ENCODE measurements at regions not wholly inside any gene's neighbourhood (a gene's known extent, or its start where the extent isn't known, plus 50 kb on each side); places are given as distances from the start of the nearest gene placed in this dataset.

GRCh38 chr5:33035851-33036527, 324.9 kb downstream of the NPR3 start (continued):
- no peak for TF ChIP-seq REST (IDR thresholded peaks at IDR 0.05; ENCODE audit: unreplicated experiment)
- TF ChIP-seq STAT1 (IDR thresholded peaks at IDR 0.05; ENCODE audit: unreplicated experiment), result no peak
- no peak for TF ChIP-seq CREB1 (CRISPR knock-in tag; IDR thresholded peaks at IDR 0.05; ENCODE audit: low read depth)
- TF ChIP-seq NANOG (IDR thresholded peaks at IDR 0.05; ENCODE audit: borderline replicate concordance), result no peak
- TF ChIP-seq ZNF114 (CRISPR knock-in tag; IDR thresholded peaks at IDR 0.05), result no peak
- no peak for TF ChIP-seq JUNB (IDR thresholded peaks at IDR 0.05; ENCODE audit: unreplicated experiment)
- TF ChIP-seq POLR2AphosphoS5 (IDR thresholded peaks at IDR 0.05; ENCODE audit: low read depth), result no peak

GRCh38 chr5:33037076-33037475, 326.0 kb downstream of the NPR3 start:
- Histone ChIP-seq H3K27ac (ENCODE audit: low read depth) (no peak overlapping the region), H3K4me1 (ENCODE audit: insufficient read depth) (no peaks in the 10 kb centered on the region), H3F3A (replicated peaks; ENCODE audit: low read depth) (no peaks in the 10 kb centered on the region), H3K4me2 (no peak overlapping the region), H3K27me3 (ENCODE audit: insufficient read depth) (no peaks in the 10 kb centered on the region), H3K79me2 (replicated peaks; ENCODE audit: insufficient read depth) (no peaks in the 10 kb centered on the region), H3K4me3 (no peak overlapping the region), H3K36me3 (ENCODE audit: insufficient read depth) (no peaks in the 10 kb centered on the region; the same call in 1 of the 2 replicates), H4K20me1 (replicated peaks; ENCODE audit: insufficient read depth) (no peaks in the 10 kb centered on the region), H3K9me2 (ENCODE audit: insufficient read depth) (no peaks in the 10 kb centered on the region; the same call in 1 of the 2 replicates), H2AFZ (no peak overlapping the region)
- Mint-ChIP-seq H3K4me3 (no peak overlapping the region), H3K9me3 (peaks cover 30% of the 10 kb centered on the region), H3K4me1 (no peaks in the 10 kb centered on the region), H3K27me3 (ENCODE audit: insufficient read depth, low read depth, poor library complexity) (peaks cover 3% of the 10 kb centered on the region), H3K27ac (no peak overlapping the region), H3K36me3 (ENCODE audit: low read depth) (peaks cover 17% of the 10 kb centered on the region)
- no peak for DNase-seq (ENCODE audit: low spot score)
- TF ChIP-seq EZH2 (IDR thresholded peaks at IDR 0.05; ENCODE audit: low read depth, unreplicated experiment) (no peak), CREB1 (CRISPR knock-in tag; IDR thresholded peaks at IDR 0.05; ENCODE audit: low read depth) (no peak), NANOG (IDR thresholded peaks at IDR 0.05; ENCODE audit: borderline replicate concordance) (no peak), POLR2AphosphoS5 (IDR thresholded peaks at IDR 0.05; ENCODE audit: low read depth) (no peak), JUNB (IDR thresholded peaks at IDR 0.05; ENCODE audit: unreplicated experiment) (no peak), ZNF114 (CRISPR knock-in tag; IDR thresholded peaks at IDR 0.05) (no peak), ZNF331 (CRISPR knock-in tag; IDR thresholded peaks at IDR 0.05; ENCODE audit: low read depth) (no peak), ZNF462 (CRISPR knock-in tag; IDR thresholded peaks at IDR 0.05) (no peak), STAT1 (IDR thresholded peaks at IDR 0.05; ENCODE audit: unreplicated experiment) (no peak), EZH2phosphoT487 (IDR thresholded peaks at IDR 0.05; ENCODE audit: unreplicated experiment) (no peak)
- TF ChIP-seq, protein P1, sequence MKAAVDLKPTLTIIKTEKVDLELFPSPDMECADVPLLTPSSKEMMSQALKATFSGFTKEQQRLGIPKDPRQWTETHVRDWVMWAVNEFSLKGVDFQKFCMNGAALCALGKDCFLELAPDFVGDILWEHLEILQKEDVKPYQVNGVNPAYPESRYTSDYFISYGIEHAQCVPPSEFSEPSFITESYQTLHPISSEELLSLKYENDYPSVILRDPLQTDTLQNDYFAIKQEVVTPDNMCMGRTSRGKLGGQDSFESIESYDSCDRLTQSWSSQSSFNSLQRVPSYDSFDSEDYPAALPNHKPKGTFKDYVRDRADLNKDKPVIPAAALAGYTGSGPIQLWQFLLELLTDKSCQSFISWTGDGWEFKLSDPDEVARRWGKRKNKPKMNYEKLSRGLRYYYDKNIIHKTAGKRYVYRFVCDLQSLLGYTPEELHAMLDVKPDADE (IDR thresholded peaks at IDR 0.05), result no peak
- ATAC-seq, result no peak

Measured in GM23338 (cell line).